Uterus (tissue), 3 donors: ENCODE measurements at regions not wholly inside any gene's neighbourhood (a gene's known extent, or its start where the extent isn't known, plus 50 kb on each side); places are given as distances from the start of the nearest gene placed in this dataset.

Experiments
- DNase-seq, 2 donors: peaks; one replicate each; pipeline ENCODE4 v3.0.0-alpha.2; 2019 to 2020
- H3K27ac ChIP-seq, 2 donors: fragments of 200-600 bp; sonication (generic); 1 replicate in 1 of 2; 2 replicates in 1 of 2; pipeline ENCODE4 v1.5.1; 2016 to 2018
- H3K27me3 ChIP-seq, 2 donors: fragments of 200-600 bp; sonication (generic); one replicate each; pipeline ENCODE4 v1.5.1; 2018 to 2019; ENCODE audit warnings: control low read depth in 1 of 2
- H3K36me3 ChIP-seq, 2 donors: fragments of 200-600 bp; sonication (generic); one replicate each; pipeline ENCODE4 v1.5.1; 2019; ENCODE audit warnings: control low read depth in 1 of 2
- H3K4me1 ChIP-seq, 2 donors: fragments of 200-600 bp; sonication (generic); one replicate each; pipeline ENCODE4 v1.5.1; 2018 to 2019; ENCODE audit warnings: control low read depth in 1 of 2
- H3K4me3 ChIP-seq, 2 donors: fragments of 200-600 bp; sonication (generic); 1 replicate in 1 of 2; 2 replicates in 1 of 2; pipeline ENCODE4 v1.5.1; 2018 to 2019; ENCODE audit warnings: mild to moderate bottlenecking in 1 of 2
- H3K9me3 ChIP-seq, 2 donors: fragments of 200-600 bp; sonication (generic); one replicate each; pipeline ENCODE4 v1.5.1; 2019; ENCODE audit warnings: control low read depth in 1 of 2
- POLR2A ChIP-seq, 2 donors: fragments of 450-650 bp; IDR thresholded peaks; one replicate each; pipeline ENCODE4 v1.6.1; 2016; ENCODE audit warnings: antibody characterized with exemption in 2 of 2, mild to moderate bottlenecking in 1 of 2, moderate library complexity in 1 of 2
- intact Hi-C: fragments of 100-400 bp; cut with DNase I; formaldehyde crosslinking; loops from one replicate; pipeline ENCODE4 v1.15.1; 2023; ENCODE audit warnings: low total_unique reads
- TF ChIP-seq, protein P1 (sequence below), 4 experiments: fragments of 200-600 bp in 2 of 4; fragments of 450-650 bp in 2 of 4; sonication (generic) in 2 of 4; IDR thresholded peaks; one replicate each; pipeline ENCODE4 v1.5.1; 2016 to 2019; ENCODE audit warnings: antibody characterized with exemption in 4 of 4, mild to moderate bottlenecking in 2 of 4, moderate library complexity in 1 of 4
- donor health status: DM: yes; HTN: yes; CAD: no.

- no peak for TF ChIP-seq POLR2A (IDR thresholded peaks at IDR 0.05)
- TF ChIP-seq, protein P1, sequence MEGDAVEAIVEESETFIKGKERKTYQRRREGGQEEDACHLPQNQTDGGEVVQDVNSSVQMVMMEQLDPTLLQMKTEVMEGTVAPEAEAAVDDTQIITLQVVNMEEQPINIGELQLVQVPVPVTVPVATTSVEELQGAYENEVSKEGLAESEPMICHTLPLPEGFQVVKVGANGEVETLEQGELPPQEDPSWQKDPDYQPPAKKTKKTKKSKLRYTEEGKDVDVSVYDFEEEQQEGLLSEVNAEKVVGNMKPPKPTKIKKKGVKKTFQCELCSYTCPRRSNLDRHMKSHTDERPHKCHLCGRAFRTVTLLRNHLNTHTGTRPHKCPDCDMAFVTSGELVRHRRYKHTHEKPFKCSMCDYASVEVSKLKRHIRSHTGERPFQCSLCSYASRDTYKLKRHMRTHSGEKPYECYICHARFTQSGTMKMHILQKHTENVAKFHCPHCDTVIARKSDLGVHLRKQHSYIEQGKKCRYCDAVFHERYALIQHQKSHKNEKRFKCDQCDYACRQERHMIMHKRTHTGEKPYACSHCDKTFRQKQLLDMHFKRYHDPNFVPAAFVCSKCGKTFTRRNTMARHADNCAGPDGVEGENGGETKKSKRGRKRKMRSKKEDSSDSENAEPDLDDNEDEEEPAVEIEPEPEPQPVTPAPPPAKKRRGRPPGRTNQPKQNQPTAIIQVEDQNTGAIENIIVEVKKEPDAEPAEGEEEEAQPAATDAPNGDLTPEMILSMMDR (IDR thresholded peaks at IDR 0.05) = no peak
- no peak overlapping the region for H3K4me3 ChIP-seq
- intact Hi-C loops = no loop called here
Measured at GRCh38 chr6:164011321-164011720, 596.8 kb downstream of the QKI start.

DNA sequence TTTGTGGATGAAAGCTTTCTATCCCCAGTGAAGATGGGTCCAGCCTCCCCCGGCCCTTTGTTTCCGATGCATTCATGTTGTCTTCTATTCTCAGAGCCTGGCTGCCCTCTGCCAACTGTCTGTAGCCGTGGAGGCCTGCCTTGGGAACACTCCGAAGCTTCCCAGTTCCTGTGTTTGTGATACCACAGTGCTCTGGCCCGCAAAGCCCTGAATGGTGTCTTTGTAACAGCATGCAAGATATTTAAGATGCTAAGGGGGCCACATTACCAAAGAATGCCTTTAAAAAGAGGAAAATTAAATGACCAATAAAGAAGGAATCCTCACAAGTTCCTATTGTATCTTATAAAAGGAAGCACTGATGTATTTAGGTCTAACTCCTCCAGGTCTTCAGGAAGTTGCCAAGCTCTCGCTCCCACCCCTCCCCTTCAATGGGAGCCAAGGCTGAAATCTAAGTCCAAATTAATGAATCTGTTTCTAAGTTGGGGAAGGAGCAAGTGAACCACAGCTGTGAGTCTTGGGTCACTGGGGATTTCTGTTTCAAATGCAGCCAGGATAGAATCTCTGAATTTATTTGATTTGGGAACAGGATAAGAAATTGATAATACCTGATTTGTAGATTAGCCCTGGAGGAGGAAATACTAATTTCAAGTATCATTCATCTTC is 596.1 kb downstream of the QKI start:
- no peak overlapping the region for H3K4me3 ChIP-seq
- intact Hi-C loops = no loop called here
- H3K36me3 ChIP-seq = no peaks in the 10 kb centered on the region
- no peak overlapping the region for H3K27ac ChIP-seq
- no peaks in the 10 kb centered on the region for H3K4me1 ChIP-seq
- no peak for TF ChIP-seq POLR2A (IDR thresholded peaks at IDR 0.05)
- TF ChIP-seq, protein P1 (IDR thresholded peaks at IDR 0.05) = no peak
- DNase-seq = no peak
- H3K9me3 ChIP-seq = no peaks in the 10 kb centered on the region
- H3K27me3 ChIP-seq = no peaks in the 10 kb centered on the region

More at GRCh38 chr6:164011321-164011720, 596.8 kb downstream of the QKI start:
- H3K9me3 ChIP-seq = no peaks in the 10 kb centered on the region
- H3K27me3 ChIP-seq = no peaks in the 10 kb centered on the region
- H3K27ac ChIP-seq = no peak overlapping the region
- DNase-seq = no peak
- H3K4me1 ChIP-seq = no peaks in the 10 kb centered on the region
- H3K36me3 ChIP-seq = no peaks in the 10 kb centered on the region

GRCh38 chr6:164008902-164009301 is 594.4 kb downstream of the QKI start:
- Histone ChIP-seq H3K36me3 (no peaks in the 10 kb centered on the region), H3K4me1 (no peaks in the 10 kb centered on the region), H3K27ac (no peak overlapping the region), H3K9me3 (no peaks in the 10 kb centered on the region), H3K27me3 (no peaks in the 10 kb centered on the region), H3K4me3 (no peak overlapping the region)
- DNase-seq = no peak
- TF ChIP-seq POLR2A (IDR thresholded peaks at IDR 0.05) = no peak
- TF ChIP-seq, protein P1 (IDR thresholded peaks at IDR 0.05) = no peak
- intact Hi-C loops = no loop called here

DNA sequence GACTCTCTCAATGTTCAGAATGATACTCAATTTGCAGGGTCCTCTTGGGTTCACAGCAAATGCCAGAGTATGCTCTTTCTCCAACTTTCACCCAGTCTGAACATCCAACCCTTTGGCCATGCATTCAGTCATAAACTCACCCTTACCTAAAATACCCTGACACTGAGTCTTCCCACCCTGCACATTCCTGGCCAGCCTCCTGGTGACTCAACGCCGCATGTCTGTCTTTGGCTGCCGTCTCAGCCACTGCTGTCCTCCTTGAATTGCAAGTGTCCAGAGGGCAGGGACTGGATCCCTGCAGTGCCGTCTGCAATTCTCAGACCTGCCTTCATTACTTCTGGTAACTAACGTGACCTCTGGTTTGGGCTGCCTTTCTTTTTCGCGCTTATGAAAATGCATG is 593.4 kb downstream of the QKI start:
- H3K27me3 ChIP-seq = no peaks in the 10 kb centered on the region
- no peak for TF ChIP-seq POLR2A (IDR thresholded peaks at IDR 0.05)
- TF ChIP-seq, protein P1 (IDR thresholded peaks at IDR 0.05) = no peak
- intact Hi-C loops = no loop called here

GRCh38 chr6:164006459-164006858 is 591.9 kb downstream of the QKI start:
- no peaks in the 10 kb centered on the region for H3K9me3 ChIP-seq
- no peaks in the 10 kb centered on the region for H3K27me3 ChIP-seq
- no peak overlapping the region for H3K4me3 ChIP-seq
- no peaks in the 10 kb centered on the region for H3K4me1 ChIP-seq
- no peaks in the 10 kb centered on the region for H3K36me3 ChIP-seq
- no peak overlapping the region for H3K27ac ChIP-seq
- TF ChIP-seq, protein P1 (IDR thresholded peaks at IDR 0.05) = no peak
- TF ChIP-seq POLR2A (IDR thresholded peaks at IDR 0.05) = no peak
- DNase-seq = no peak
- intact Hi-C loops = no loop called here

More for the DNA sequence above, 593.4 kb downstream of the QKI start:
- no peak overlapping the region for H3K27ac ChIP-seq
- no peaks in the 10 kb centered on the region for H3K9me3 ChIP-seq
- no peak for DNase-seq
- H3K4me3 ChIP-seq = no peak overlapping the region
- H3K36me3 ChIP-seq = no peaks in the 10 kb centered on the region
- H3K4me1 ChIP-seq = no peaks in the 10 kb centered on the region
